Mesendoderm (in vitro differentiated cells): ENCODE measurements at regions not wholly inside any gene's neighbourhood (a gene's known extent, or its start where the extent isn't known, plus 50 kb on each side); places are given as distances from the start of the nearest gene placed in this dataset.
A peak's percentile ranks its signal among the peaks of the same experiment; 100 is the strongest.

Experiments used
- DNase-seq: peaks from one replicate; pipeline ENCODE4 v3.0.0; 2013
- H2AK5ac ChIP-seq: 2 replicates; pipeline ENCODE4 v1.6.1; 2013; ENCODE audit warnings: low read length, inconsistent platforms
- H2BK120ac ChIP-seq: 2 replicates; pipeline ENCODE4 v1.6.1; 2013; ENCODE audit warnings: low read depth, mild to moderate bottlenecking, low read length, moderate library complexity, mixed read lengths
- H2BK15ac ChIP-seq: replicated peaks from 2 replicates; pipeline ENCODE4 v1.6.1; 2013; ENCODE audit warnings: low read depth, mild to moderate bottlenecking, moderate library complexity
- H2BK5ac ChIP-seq: 2 replicates; pipeline ENCODE4 v1.6.1; 2013; ENCODE audit warnings: low read length, inconsistent platforms
- H3K18ac ChIP-seq: 2 replicates; pipeline ENCODE4 v1.6.1; 2013; ENCODE audit warnings: mild to moderate bottlenecking, low read length, mixed read lengths
- H3K23ac ChIP-seq: one replicate; pipeline ENCODE4 v1.6.1; 2013; ENCODE audit warnings: low read length
- H3K27ac ChIP-seq: 2 replicates; pipeline ENCODE4 v1.5.1; 2013; ENCODE audit warnings: low read depth, mild to moderate bottlenecking, inconsistent platforms, low read length, moderate library complexity
- H3K27me3 ChIP-seq: 2 replicates; pipeline ENCODE4 v1.6.1; 2013; ENCODE audit warnings: low read length, control low read depth, mild to moderate bottlenecking, inconsistent platforms; ENCODE audit not compliant: insufficient read depth, poor library complexity
- H3K36me3 ChIP-seq: 2 replicates; pipeline ENCODE4 v1.6.1; 2013; ENCODE audit warnings: low read length, inconsistent platforms; ENCODE audit not compliant: control insufficient read depth, insufficient read depth
- H3K4ac ChIP-seq: one replicate; pipeline ENCODE4 v1.6.1; 2013; ENCODE audit warnings: low read depth, mild to moderate bottlenecking, low read length, moderate library complexity
- H3K4me1 ChIP-seq: 2 replicates; pipeline ENCODE4 v1.6.1; 2013; ENCODE audit warnings: low read depth, low read length, inconsistent platforms; ENCODE audit not compliant: control insufficient read depth
- H3K4me2 ChIP-seq: 2 replicates; pipeline ENCODE4 v1.6.1; 2013; ENCODE audit warnings: low read length
- H3K4me3 ChIP-seq: 2 replicates; pipeline ENCODE4 v1.5.1; 2013; ENCODE audit warnings: mild to moderate bottlenecking, low read length
- H3K56ac ChIP-seq: one replicate; pipeline ENCODE4 v1.6.1; 2013; ENCODE audit warnings: low read length
- H3K79me1 ChIP-seq: 2 replicates; pipeline ENCODE4 v1.6.1; 2013; ENCODE audit warnings: low read length, inconsistent platforms
- H3K79me2 ChIP-seq: 2 replicates; pipeline ENCODE4 v1.6.1; 2013; ENCODE audit warnings: mild to moderate bottlenecking, low read length; ENCODE audit not compliant: control insufficient read depth, insufficient read depth
- H3K9ac ChIP-seq: 2 replicates; pipeline ENCODE4 v1.6.1; 2013; ENCODE audit warnings: low read length, inconsistent platforms
- H4K5ac ChIP-seq: one replicate; pipeline ENCODE4 v1.6.1; 2013; ENCODE audit warnings: low read length
- H4K8ac ChIP-seq: one replicate; pipeline ENCODE4 v1.6.1; 2013; ENCODE audit warnings: low read depth, mild to moderate bottlenecking, control low read depth, low read length, moderate library complexity
- WGBS: extraction: QIAGEN DNeasy Blood & Tissue Kit; methylation state at CpG from one replicate; pipeline ENCODE4 v1.1.7; 2013; ENCODE audit warnings: low lambda C conversion rate, missing lambda C conversion rate; ENCODE audit not compliant: insufficient coverage; ENCODE audit errors: extremely low coverage; 5-methylcytosine and 5-hydroxymethylcytosine counted together

GRCh38 chr2:163198007-163198406 lies 359.4 kb upstream of the KCNH7 start:
- H3K79me1 ChIP-seq: no peaks in the 10 kb centered on the region
- H3K4ac ChIP-seq: no peak overlapping the region
- H4K5ac ChIP-seq: no peak overlapping the region
- H3K4me2 ChIP-seq: no peak overlapping the region
- no CpG with 5 or more reads among the region's 1 CpG for WGBS
- H3K56ac ChIP-seq: no peak overlapping the region
- no peak overlapping the region for H2BK15ac ChIP-seq
- no peaks in the 10 kb centered on the region for H3K27me3 ChIP-seq
- peak; percentile 34 for DNase-seq
- no peak overlapping the region for H2BK120ac ChIP-seq
- no peak overlapping the region for H3K18ac ChIP-seq
- no peak overlapping the region for H3K9ac ChIP-seq
- H3K4me3 ChIP-seq: no peak overlapping the region
- H3K27ac ChIP-seq: no peak overlapping the region
- no peak overlapping the region for H2BK5ac ChIP-seq
- H3K79me2 ChIP-seq: no peaks in the 10 kb centered on the region
- no peak overlapping the region for H2AK5ac ChIP-seq
- H4K8ac ChIP-seq: no peak overlapping the region
- no peaks in the 10 kb centered on the region for H3K4me1 ChIP-seq
- H3K23ac ChIP-seq: no peak overlapping the region
- H3K36me3 ChIP-seq: no peaks in the 10 kb centered on the region

GRCh38 chr2:163191372-163191771 lies 352.8 kb upstream of the KCNH7 start:
- Histone ChIP-seq H3K18ac (no peak overlapping the region), H3K27ac (no peak overlapping the region), H4K5ac (no peak overlapping the region), H2BK5ac (no peak overlapping the region), H3K4me2 (no peak overlapping the region), H3K79me1 (no peaks in the 10 kb centered on the region), H3K79me2 (no peaks in the 10 kb centered on the region), H3K56ac (no peak overlapping the region), H2BK15ac (no peak overlapping the region), H3K4ac (no peak overlapping the region), H3K27me3 (no peaks in the 10 kb centered on the region), H3K4me3 (no peak overlapping the region), H3K23ac (no peak overlapping the region), H3K36me3 (no peaks in the 10 kb centered on the region), H3K4me1 (peaks cover 2% of the 10 kb centered on the region), H3K9ac (no peak overlapping the region), H2AK5ac (no peak overlapping the region), H4K8ac (no peak overlapping the region), H2BK120ac (no peak overlapping the region)
- DNase-seq: peak; percentile 44

GRCh38 chr2:163187995-163188655 lies 349.6 kb upstream of the KCNH7 start:
- H3K56ac ChIP-seq: no peak overlapping the region
- no peak overlapping the region for H2BK15ac ChIP-seq
- H3K27ac ChIP-seq: no peak overlapping the region
- H4K5ac ChIP-seq: no peak overlapping the region
- H4K8ac ChIP-seq: no peak overlapping the region
- no peak overlapping the region for H2BK120ac ChIP-seq
- no peak for DNase-seq
- no peak overlapping the region for H3K9ac ChIP-seq
- no peaks in the 10 kb centered on the region for H3K27me3 ChIP-seq
- H3K4ac ChIP-seq: no peak overlapping the region
- WGBS: no CpG with 5 or more reads among the region's 7 CpGs
- peaks cover 2% of the 10 kb centered on the region for H3K4me1 ChIP-seq
- H3K79me1 ChIP-seq: no peaks in the 10 kb centered on the region
- H2AK5ac ChIP-seq: no peak overlapping the region
- no peaks in the 10 kb centered on the region for H3K79me2 ChIP-seq
- no peaks in the 10 kb centered on the region for H3K36me3 ChIP-seq
- H3K4me3 ChIP-seq: no peak overlapping the region
- H3K18ac ChIP-seq: no peak overlapping the region
- no peak overlapping the region for H3K23ac ChIP-seq
- H2BK5ac ChIP-seq: no peak overlapping the region
- H3K4me2 ChIP-seq: no peak overlapping the region

GRCh38 chr2:163187119-163187518 lies 348.6 kb upstream of the KCNH7 start:
- Histone ChIP-seq H3K4me3 (no peak overlapping the region), H3K27ac (no peak overlapping the region), H3K27me3 (no peaks in the 10 kb centered on the region), H3K18ac (no peak overlapping the region), H3K79me2 (no peaks in the 10 kb centered on the region), H4K8ac (no peak overlapping the region), H2AK5ac (no peak overlapping the region), H3K36me3 (no peaks in the 10 kb centered on the region), H2BK5ac (no peak overlapping the region), H3K79me1 (no peaks in the 10 kb centered on the region), H3K23ac (no peak overlapping the region), H2BK15ac (no peak overlapping the region), H3K9ac (no peak overlapping the region), H3K4ac (no peak overlapping the region), H4K5ac (no peak overlapping the region), H3K4me1 (peaks cover 2% of the 10 kb centered on the region), H3K4me2 (no peak overlapping the region), H2BK120ac (no peak overlapping the region), H3K56ac (no peak overlapping the region)
- DNase-seq: no peak
- no CpG with 5 or more reads among the region's 2 CpGs for WGBS

GRCh38 chr2:163185160-163185559 lies 346.6 kb upstream of the KCNH7 start:
- Histone ChIP-seq H2BK5ac (no peak overlapping the region), H3K79me1 (no peaks in the 10 kb centered on the region)
- no peak for DNase-seq

DNA sequence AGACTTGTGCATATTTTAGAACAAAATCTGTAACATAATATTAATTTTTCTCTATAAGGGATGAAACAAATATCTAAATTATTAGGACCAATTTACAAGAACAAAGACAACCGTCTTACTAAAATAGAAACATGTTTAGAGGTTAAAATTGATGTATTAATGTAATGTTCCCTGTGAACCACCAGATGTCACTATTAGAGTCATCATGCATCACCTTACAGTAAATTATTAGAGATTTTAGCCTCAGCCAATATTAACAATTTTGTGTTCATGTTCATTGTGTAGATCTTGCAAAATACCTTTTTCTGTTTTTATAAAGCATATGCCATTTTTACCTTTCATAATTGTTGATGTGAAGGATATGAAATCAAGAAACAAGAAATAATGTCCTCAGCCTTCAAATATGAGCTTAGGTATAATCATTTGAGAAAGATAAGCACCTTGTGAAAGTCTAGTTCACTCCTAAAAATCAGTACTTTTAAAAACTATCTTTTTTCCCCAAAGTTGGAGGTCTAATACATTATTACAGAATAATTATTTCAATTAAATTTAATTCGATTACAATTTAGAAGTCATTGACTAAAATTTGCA lies 344.3 kb upstream of the KCNH7 start:
- Histone ChIP-seq H4K5ac (no peak overlapping the region), H3K4me1 (peaks cover 2% of the 10 kb centered on the region), H3K36me3 (no peaks in the 10 kb centered on the region), H3K79me1 (no peaks in the 10 kb centered on the region), H3K56ac (no peak overlapping the region), H3K4ac (no peak overlapping the region), H3K27me3 (no peaks in the 10 kb centered on the region), H3K4me2 (no peak overlapping the region), H3K4me3 (no peak overlapping the region), H4K8ac (no peak overlapping the region), H3K79me2 (no peaks in the 10 kb centered on the region), H3K23ac (no peak overlapping the region), H2BK5ac (no peak overlapping the region), H3K27ac (no peak overlapping the region), H2AK5ac (no peak overlapping the region), H2BK120ac (no peak overlapping the region), H2BK15ac (no peak overlapping the region), H3K18ac (no peak overlapping the region), H3K9ac (no peak overlapping the region)
- no CpG with 5 or more reads among the region's 2 CpGs for WGBS
- no peak for DNase-seq

More at GRCh38 chr2:163185160-163185559, 346.6 kb upstream of the KCNH7 start:
- H2BK15ac ChIP-seq: no peak overlapping the region
- no peak overlapping the region for H3K4me3 ChIP-seq
- H3K27me3 ChIP-seq: no peaks in the 10 kb centered on the region
- no CpG with 5 or more reads among the region's 2 CpGs for WGBS
- no peak overlapping the region for H2BK120ac ChIP-seq
- no peak overlapping the region for H4K8ac ChIP-seq
- H3K27ac ChIP-seq: no peak overlapping the region
- no peaks in the 10 kb centered on the region for H3K36me3 ChIP-seq
- H2AK5ac ChIP-seq: no peak overlapping the region
- H3K4me1 ChIP-seq: peaks cover 2% of the 10 kb centered on the region
- H4K5ac ChIP-seq: no peak overlapping the region
- H3K23ac ChIP-seq: no peak overlapping the region
- H3K79me2 ChIP-seq: no peaks in the 10 kb centered on the region
- H3K18ac ChIP-seq: no peak overlapping the region
- H3K4me2 ChIP-seq: no peak overlapping the region
- H3K4ac ChIP-seq: no peak overlapping the region
- H3K56ac ChIP-seq: no peak overlapping the region
- H3K9ac ChIP-seq: no peak overlapping the region
